GM15510 (cell line): ENCODE measurements at regions not wholly inside any gene's neighbourhood (a gene's known extent, or its start where the extent isn't known, plus 50 kb on each side); places are given as distances from the start of the nearest gene placed in this dataset.

Experiments used
- POLR2A ChIP-seq: IDR thresholded peaks from 3 replicates; pipeline ENCODE4 v1.6.1; 2011; ENCODE audit warnings: borderline replicate concordance; ENCODE audit not compliant: insufficient read length; ENCODE audit errors: extremely low read depth

GRCh38 chr10:79013406-79013987 is 55.3 kb upstream of the ZMIZ1 start:
- TF ChIP-seq POLR2A: no peak

GRCh38 chr10:79014796-79015195 is 54.0 kb upstream of the ZMIZ1 start:
- no peak for TF ChIP-seq POLR2A

GRCh38 chr10:79017882-79018520 is 50.8 kb upstream of the ZMIZ1 start:
- TF ChIP-seq POLR2A: no peak

- TF ChIP-seq POLR2A: no peak
These were observed 50.2 kb upstream of the ZMIZ1 start for GRCh38 chr10:79018521-79019011.
